ENCODE measurements at regions not wholly inside any gene's neighbourhood (a gene's known extent, or its start where the extent isn't known, plus 50 kb on each side); places are given as distances from the start of the nearest gene placed in this dataset.
"Not testable (repeated sequence)": the region's sequence is repeated elsewhere in the genome, so short reads cannot be mapped to it uniquely, and the experiment has no call there.

DNA sequence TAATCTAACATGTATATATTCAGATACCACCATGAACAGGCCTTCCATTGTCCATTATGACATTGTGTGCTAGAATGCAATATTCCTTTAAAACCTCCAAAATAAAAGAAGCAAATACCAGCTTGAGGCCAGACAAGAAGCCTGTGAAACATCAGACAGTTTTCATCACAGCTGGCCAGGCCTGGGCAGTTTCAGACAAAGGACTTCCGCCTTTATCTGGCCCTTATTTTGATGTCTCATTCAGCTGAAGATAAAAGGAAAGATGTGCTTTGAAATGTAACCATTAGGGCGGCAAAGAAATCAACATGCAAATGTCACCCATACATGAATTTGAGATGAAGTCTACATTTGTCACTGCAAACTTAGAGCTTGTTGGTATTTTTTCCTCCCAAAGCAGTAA, 737.5 kb downstream of the KCNJ2 start:
- in situ Hi-C loops (cut with MboI; ENCODE audit: low pct_unique_long_range_greater_than_20kb, low sequenced_read_pairs): loop anchor here (25.0 kb wide), 1 partner anchor 105 kb away; no protein-coding TSS in a partner anchor
- DNase-seq: no peak

DNA sequence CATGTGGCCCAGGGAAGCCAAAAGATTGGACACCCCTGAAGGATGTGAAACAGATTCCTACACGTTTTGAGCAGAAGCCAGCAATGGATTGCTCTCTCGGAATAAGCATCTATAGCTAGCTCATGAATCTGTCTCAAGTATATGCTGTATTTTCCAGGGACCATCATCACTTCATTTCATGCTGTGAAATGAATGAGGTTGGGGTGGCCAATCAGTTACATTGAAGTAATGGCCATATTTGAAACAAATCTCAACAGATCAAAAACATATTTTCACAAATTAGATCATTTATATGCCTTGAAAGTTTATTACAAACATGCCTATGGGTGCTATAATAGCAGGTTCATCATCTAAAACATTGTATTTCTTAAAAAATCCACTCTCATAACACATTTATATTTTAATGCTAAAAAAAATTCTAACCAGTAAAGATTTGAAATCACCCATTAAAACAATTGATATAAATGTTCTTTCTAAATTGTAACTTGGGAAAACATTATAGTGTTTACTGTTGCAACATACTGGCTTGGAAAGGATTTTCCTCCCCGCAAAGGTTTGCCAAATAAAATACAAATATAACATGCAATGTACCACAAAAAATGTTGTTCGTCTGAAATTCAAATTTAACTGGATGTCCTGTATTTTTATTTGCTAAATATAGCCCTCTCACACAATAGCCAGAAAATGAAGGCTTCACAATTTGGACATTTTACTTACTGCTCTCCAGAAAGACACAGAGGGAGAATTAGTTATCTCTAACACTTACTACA, 743.6 kb downstream of the KCNJ2 start:
- DNase-seq: no peak
- in situ Hi-C loops (cut with MboI; ENCODE audit: low pct_unique_long_range_greater_than_20kb, low sequenced_read_pairs): loop anchor here (25.0 kb wide), 1 partner anchor 99 kb away; no protein-coding TSS in a partner anchor

DNA sequence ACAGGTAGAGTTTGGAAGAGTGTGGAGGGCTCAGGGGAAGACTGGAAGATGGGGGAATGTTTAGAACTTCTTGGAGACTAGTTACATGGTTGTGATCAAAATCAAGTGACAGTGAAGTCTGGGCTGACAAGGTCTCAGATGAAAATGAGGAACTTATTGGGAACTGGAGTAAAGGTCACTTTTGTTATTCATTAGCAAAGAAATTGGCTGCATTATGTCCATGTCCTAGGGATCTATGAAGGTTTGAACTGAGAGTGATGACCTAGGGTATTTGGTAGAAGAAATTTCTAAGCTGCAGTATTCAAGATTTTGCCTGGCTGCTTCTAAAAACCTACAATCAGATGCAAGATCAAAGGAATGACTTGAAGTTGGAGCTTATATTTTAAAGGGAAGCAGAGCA, 747.1 kb downstream of the KCNJ2 start:
- in situ Hi-C loops (cut with MboI; ENCODE audit: low pct_unique_long_range_greater_than_20kb, low sequenced_read_pairs): loop anchor here (25.0 kb wide), 1 partner anchor 96 kb away; no protein-coding TSS in a partner anchor
- no peak for DNase-seq

DNA sequence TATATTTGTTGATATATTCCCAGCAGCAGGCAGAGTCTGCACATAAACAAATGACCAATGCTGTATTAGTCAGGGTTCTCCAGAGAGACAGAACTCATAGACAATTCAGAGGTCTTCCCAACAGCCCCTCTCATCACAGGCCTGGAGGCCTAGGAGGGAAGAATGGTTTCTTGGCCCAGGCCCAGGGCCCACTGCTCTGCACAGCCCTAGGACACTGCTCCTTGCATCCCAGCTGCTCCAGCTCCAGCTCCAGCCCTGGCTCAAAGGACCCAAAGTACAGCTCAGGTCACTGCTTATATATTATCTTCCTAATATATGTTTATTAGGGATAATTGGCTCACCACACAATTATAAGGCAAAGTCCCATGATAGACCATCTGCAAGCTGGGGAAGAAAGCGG, 749.9 kb downstream of the KCNJ2 start:
- no peak for DNase-seq
- in situ Hi-C loops (cut with MboI; ENCODE audit: low pct_unique_long_range_greater_than_20kb, low sequenced_read_pairs): loop anchor here (25.0 kb wide), 1 partner anchor 93 kb away; no protein-coding TSS in a partner anchor

DNA sequence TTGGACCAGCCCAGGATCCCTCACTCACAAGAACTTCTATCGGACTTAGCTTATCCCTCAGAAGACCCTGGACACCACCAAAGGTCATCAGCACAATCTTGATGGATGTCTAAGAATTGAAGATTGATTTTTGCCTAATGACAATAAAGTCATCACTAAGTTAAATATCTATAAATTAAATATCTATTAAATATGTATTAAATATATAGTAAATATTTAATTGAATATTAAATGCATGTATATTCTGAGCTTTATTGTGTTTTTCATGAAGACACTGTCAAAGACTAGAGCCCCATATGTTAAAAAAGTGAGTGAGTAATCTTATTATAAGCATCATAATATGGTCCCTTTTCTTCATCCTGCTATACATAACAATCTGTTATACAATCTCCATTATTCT, 751.1 kb downstream of the KCNJ2 start:
- in situ Hi-C loops (cut with MboI; ENCODE audit: low pct_unique_long_range_greater_than_20kb, low sequenced_read_pairs): loop anchor here (25.0 kb wide), 1 partner anchor 92 kb away; no protein-coding TSS in a partner anchor
- no peak for DNase-seq

DNA sequence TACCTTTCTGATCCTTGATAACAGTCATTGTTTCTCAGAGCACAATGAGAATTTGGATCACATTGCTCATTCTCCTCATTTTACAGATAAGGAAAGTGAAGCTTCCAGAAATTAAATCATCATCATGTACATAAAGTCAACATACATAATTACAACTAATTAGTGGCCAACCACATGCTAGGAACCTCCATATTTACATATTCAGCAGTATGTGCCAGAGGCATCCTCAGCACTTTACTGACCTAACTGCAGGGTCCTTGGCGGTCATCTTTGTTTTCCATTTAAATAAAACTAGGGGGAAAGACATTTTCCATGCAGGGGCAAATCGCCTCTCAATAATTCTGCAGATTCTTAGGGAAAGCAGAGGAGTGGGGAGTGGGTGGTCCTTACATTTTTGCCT, 752.9 kb downstream of the KCNJ2 start:
- in situ Hi-C loops (cut with MboI; ENCODE audit: low pct_unique_long_range_greater_than_20kb, low sequenced_read_pairs): loop anchor here (25.0 kb wide), 1 partner anchor 90 kb away; no protein-coding TSS in a partner anchor
- no peak for DNase-seq

DNA sequence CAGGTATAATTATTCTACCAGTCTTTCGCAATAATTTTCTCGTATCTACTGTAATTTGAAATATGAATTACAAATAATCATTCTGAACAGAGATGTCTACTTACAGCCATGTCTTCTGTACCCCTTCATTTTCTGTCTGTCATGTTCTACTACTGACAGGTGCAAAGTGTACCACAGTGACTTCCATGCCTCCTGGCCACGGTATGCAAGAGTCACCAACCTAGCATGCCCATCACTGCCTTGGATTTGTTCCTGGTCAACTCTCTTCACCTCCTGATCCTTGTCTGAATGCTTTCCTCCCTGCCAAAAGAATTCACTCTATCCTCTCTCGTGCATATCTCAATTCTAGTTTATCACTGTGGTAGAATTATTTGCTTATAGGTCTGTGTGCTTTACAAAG, 755.4 kb downstream of the KCNJ2 start:
- no peak for DNase-seq
- in situ Hi-C loops (cut with MboI; ENCODE audit: low pct_unique_long_range_greater_than_20kb, low sequenced_read_pairs): loop anchor here (25.0 kb wide), 1 partner anchor 88 kb away; no protein-coding TSS in a partner anchor

DNA sequence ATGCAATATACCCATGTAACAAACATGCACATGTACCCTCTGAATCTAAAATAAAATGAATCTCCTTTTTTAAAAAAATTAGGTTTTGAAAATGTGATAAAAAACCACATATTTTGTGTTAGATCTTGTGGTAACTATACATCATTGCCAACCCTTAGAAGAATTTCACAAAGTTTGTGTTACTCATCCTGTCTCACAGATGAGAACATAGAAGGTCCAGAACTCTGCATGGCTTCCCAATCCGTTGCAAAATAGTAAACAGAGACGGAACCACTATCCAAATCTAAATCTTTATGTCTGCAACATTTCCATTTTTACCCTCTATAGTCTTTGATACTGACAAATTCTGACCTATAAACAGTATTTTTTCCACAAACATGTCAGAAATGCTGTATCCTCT, 759.9 kb downstream of the KCNJ2 start:
- in situ Hi-C loops (cut with MboI; ENCODE audit: low pct_unique_long_range_greater_than_20kb, low sequenced_read_pairs): no loop called here
- DNase-seq: no peak

DNA sequence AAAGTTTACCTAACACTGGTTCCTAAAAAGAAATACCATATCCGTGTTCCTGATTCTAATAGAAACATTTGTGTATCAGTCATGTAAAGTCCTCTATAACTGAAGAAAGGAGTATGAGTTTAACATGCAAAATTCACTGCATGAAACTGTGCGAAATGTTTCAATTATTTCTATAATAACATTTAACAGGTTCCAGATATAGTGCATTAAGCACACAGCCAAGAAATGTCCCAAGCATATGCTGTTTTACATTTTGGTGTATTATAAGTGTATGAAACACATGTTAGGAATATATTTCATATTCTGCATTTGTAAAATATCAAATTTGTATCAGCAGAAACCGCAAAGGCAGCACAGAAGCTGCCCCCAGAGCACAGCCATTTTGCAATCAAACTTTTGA, 764.9 kb downstream of the KCNJ2 start:
- in situ Hi-C loops (cut with MboI; ENCODE audit: low pct_unique_long_range_greater_than_20kb, low sequenced_read_pairs): no loop called here
- no peak for DNase-seq

DNA sequence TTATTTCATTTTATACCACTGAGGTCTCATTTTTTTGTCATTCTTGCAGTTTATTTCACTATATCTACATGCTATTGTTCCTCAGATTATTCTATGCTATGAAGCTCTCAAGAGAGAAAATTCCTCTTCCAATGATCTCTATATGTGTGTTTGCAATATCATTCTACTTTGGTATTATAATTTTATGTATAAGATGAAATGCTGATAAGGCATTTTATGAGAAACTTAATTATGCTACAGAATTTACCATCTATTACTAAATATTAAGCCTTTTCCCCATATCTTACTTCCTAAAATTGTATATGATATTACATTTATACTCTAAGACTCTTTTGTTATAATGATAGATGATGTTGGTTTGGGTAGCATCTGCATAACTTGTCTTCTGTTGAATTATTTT, 765.5 kb downstream of the KCNJ2 start:
- in situ Hi-C loops (cut with MboI; ENCODE audit: low pct_unique_long_range_greater_than_20kb, low sequenced_read_pairs): no loop called here
- DNase-seq: no peak

DNA sequence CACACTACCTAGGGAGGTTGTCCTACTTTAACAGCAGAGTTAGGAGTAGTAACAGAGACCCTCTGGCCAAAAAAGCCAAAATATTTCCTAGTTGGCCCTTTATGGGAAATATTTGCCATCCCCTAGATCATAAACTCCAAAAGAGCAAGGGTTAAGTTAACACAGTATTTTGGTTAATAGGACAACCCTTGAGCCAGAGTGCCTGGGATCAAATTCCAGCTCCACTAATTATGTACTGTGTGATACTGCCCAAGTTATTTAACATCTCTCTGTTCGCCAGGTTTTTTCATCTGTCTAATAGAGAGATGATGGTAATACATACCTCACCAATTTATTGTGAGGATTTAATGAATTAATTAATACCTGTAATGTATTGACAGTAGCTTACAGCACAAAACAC, 767.4 kb downstream of the KCNJ2 start:
- in situ Hi-C loops (cut with MboI; ENCODE audit: low pct_unique_long_range_greater_than_20kb, low sequenced_read_pairs): no loop called here
- DNase-seq: no peak

DNA sequence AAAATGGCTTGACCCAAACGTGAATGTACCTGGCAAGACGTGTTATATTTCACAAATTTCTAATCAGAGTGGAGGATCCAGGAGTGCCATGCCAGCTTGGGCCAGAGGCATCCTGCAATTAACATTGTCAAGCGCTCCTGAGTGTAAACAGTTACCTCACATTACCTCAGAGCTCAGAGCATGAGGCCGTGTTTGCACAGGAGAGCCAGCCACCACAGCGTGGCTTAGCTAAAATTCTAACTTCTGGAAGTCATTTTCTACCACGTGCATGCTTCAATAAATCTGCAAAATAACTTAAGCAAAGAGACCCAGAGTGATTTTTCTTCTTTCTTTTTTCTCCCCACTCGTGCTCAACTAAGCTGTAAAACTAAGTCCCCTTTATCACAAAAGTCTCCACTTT, 769.0 kb downstream of the KCNJ2 start:
- in situ Hi-C loops (cut with MboI; ENCODE audit: low pct_unique_long_range_greater_than_20kb, low sequenced_read_pairs): no loop called here
- no peak for DNase-seq

DNA sequence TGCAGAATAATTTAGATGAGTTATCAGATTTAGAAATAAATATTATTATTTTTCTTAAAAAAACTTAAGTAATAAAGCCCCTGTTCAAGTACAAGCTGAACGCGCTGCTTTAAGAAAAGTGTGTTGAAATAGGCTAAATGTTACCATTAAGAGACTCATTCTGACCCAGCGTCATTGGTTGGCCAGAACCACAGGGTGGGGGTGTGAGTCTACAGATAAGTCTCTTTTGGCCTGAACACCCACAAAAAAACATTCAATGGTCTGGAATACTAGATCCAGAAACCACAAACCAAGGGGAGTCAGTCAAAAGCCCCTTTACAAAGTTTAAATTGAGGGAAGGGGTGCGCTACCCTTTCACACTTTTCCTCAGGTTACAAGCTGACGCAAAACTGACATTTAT, 776.1 kb downstream of the KCNJ2 start:
- in situ Hi-C loops (cut with MboI; ENCODE audit: low pct_unique_long_range_greater_than_20kb, low sequenced_read_pairs): no loop called here
- no peak for DNase-seq

DNA sequence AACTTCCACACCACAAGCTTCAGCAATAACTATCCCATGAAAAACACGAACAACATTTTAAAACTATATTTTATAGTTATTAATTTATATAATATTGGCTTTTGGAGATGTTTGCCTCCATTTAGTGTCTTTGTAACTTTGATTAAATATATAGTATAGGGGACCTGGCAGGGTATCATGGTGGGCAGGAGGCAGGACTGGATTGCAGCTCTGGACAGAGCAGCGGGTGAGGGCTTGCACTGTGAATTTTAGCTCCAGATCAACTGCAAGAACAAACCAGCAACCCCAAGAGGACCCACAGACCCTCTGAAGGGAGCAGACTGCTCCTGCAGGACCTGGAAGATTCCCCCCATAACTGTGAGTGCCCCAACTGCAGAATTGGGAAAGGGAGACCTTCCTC, 777.9 kb downstream of the KCNJ2 start:
- DNase-seq: no peak
- in situ Hi-C loops (cut with MboI; ENCODE audit: low pct_unique_long_range_greater_than_20kb, low sequenced_read_pairs): no loop called here

DNA sequence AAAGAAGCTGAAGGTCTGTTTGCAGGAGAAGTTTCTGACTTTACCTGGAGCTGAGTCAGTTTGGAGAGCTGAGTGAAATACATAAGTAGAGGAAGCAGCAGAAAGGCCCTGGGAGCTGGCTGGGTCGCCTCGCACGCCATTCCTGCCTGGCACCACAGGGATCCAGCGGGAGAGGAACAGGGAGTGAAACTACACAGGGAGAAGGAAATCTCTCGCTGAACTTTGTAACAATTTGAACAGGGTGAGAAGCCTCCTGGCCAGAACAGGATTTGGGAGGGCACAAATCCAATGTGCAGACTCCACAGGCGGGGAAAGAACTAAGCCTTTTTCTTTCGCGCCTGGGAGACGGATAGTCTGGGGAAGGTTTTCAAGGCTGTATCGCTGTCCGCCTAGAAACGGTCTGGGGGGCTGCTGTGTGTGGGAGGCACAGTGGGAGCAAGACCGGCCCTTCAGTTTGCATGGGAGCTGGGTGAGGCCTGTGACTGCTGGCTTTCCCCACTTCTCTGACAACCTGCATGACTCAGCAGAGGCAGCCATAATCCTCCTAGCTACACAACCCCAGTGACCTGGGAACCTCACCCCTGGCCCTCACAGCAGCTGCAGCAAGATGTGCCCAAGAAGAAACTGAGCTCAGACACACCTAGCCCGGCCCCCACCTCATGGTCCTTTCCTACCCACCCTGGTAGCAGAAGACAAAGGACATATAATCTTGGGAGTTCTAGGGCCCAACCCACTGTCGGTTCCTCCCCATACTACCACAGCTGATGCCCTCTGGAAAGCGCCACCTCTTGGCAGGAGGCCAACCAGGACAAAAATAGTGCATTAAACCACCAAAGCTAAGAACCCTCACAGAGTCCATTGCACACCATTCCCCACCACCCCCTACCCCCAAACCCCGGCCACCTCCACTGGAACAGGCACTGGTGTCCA, 778.6 kb downstream of the KCNJ2 start:
- in situ Hi-C loops (cut with MboI; ENCODE audit: low pct_unique_long_range_greater_than_20kb, low sequenced_read_pairs): no loop called here
- no peak for DNase-seq

DNA sequence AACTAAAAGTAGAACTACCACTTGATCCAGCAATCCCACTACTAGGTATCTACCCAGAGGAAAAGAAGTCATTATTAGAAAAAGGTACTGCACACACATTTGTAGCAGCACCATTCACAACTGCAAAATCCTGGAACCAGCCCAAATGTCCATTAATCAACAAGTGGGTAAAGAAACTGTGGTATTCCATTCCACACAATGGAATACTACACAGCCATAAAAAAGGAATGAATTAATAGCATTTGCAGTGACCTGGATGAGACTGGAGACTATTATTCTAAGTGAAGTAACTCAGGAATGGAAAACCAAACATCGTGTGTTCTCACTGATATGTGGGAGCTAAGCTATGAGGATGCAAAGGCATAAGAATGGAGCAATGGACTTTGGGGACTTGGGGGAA, 783.8 kb downstream of the KCNJ2 start:
- in situ Hi-C loops (cut with MboI; ENCODE audit: low pct_unique_long_range_greater_than_20kb, low sequenced_read_pairs); DNase-seq: not testable (repeated sequence)

DNA sequence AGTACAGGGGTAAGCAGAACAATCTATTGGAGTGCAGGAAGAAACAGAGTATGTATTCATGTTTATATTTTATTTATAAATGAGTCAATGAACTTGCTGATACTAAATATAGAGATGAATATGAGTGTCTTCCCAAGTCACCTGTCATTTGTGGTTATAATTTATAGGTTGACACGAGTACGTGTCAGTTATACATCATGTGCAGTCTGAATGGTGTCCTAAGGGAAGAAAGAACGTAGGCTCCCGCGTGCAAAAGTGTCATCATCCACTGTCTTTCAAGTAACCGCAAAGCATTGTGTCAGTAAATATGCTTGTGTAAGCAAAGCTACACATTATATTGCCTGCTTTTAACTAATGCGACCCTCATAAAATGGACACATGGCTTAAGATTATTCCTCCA, 786.1 kb downstream of the KCNJ2 start:
- in situ Hi-C loops (cut with MboI; ENCODE audit: low pct_unique_long_range_greater_than_20kb, low sequenced_read_pairs): no loop called here
- no peak for DNase-seq

DNA sequence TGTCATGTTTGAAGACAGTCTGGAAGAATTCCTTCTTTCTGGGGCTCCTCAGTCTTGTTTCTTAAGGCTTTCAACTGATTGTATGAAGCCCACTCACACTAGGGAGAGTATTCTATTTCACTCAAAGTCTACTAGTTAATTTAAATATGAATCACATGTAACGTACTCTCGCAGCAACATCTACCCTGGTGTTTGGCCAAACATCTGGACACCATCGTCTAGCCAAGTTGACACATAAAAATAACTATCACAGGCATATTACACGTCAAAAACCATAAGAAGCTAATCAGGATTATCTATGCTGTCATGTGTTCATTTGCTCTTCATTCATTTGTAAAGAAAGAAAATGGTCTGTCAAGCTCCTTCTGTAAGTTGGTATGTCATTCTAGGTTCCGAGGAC, 787.4 kb downstream of the KCNJ2 start:
- in situ Hi-C loops (cut with MboI; ENCODE audit: low pct_unique_long_range_greater_than_20kb, low sequenced_read_pairs): no loop called here
- DNase-seq: no peak

DNA sequence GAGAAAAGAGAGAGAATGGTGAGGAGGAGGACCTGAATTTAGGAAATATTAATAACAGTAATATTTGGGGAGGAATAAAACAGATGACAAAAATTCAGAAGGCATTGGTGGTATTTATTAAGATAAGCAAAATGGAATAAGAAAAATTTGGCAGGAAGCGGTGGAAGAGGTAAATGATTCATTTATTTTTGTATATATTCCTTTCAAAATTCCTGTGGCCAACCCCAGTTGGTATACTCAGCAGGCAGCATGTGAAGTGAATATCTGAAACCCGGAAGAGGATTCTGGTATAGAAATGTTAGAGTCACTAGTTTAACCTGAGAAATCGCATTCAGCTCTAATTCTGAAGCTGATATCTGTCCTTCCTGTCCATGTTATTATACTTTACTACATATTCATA, 792.0 kb downstream of the KCNJ2 start:
- in situ Hi-C loops (cut with MboI; ENCODE audit: low pct_unique_long_range_greater_than_20kb, low sequenced_read_pairs): no loop called here
- no peak for DNase-seq

DNA sequence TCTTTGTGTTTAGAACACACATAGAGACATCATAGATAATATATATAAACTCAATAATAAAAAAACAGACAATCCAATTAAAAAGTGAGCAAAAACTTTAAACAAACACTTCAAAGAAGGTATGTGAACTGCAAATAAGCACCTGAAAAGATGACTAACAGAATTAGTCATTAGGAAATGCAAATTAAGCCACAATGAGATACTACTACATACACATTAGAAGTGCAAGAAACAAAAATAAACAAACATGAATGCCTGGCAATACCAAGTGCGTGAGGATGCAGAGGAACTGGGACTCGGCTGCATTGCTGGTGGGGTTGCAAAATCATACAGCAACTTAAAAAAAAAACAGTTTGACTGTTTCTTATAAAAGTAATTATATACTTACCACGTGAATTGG, 799.0 kb downstream of the KCNJ2 start:
- no peak for DNase-seq
- in situ Hi-C loops (cut with MboI; ENCODE audit: low pct_unique_long_range_greater_than_20kb, low sequenced_read_pairs): no loop called here
